Keratinocyte (primary cell): ENCODE measurements at regions not wholly inside any gene's neighbourhood (a gene's known extent, or its start where the extent isn't known, plus 50 kb on each side); places are given as distances from the start of the nearest gene placed in this dataset.
A peak's percentile ranks its signal among the peaks of the same experiment; 100 is the strongest.

ENCODE experiments used
- DNase-seq: peaks from one replicate; pipeline ENCODE4 v3.0.0-alpha.2; 2011; ENCODE audit warnings: low read depth, missing footprints, low spot score
- FAIRE-seq: peaks from 2 replicates; lab custom pipeline; 2011; peaks lifted over from hg19 to GRCh38; lab: Jason Lieb, UNC
- H2AFZ ChIP-seq: 2 replicates; pipeline ENCODE4 v1.6.0; 2012; ENCODE audit warnings: low read length, control low read depth, inconsistent platforms; ENCODE audit not compliant: control insufficient read depth
- H3K27ac ChIP-seq: 2 replicates; pipeline ENCODE4 v1.5.1; 2011; ENCODE audit warnings: low read length; ENCODE audit not compliant: control insufficient read depth, insufficient read depth
- H3K27me3 ChIP-seq: 3 replicates; pipeline ENCODE4 v1.6.0; 2011; ENCODE audit warnings: low read length; ENCODE audit not compliant: control insufficient read depth, insufficient read depth; ENCODE audit errors: extremely low read depth
- H3K36me3 ChIP-seq, 2 experiments: 2 replicates in 1 of 2; 3 replicates in 1 of 2; pipeline ENCODE4 v1.5.1; 2011; ENCODE audit warnings: low read length in 2 of 2, mild to moderate bottlenecking in 1 of 2; ENCODE audit not compliant: control insufficient read depth in 2 of 2, insufficient read depth in 2 of 2; ENCODE audit errors: extremely low read depth in 1 of 2
- H3K4me1 ChIP-seq: 3 replicates; pipeline ENCODE4 v1.5.1; 2011; ENCODE audit warnings: low read length; ENCODE audit not compliant: control insufficient read depth, insufficient read depth; ENCODE audit errors: extremely low read depth
- H3K4me2 ChIP-seq: 3 replicates; pipeline ENCODE4 v1.6.0; 2011; ENCODE audit warnings: low read depth, low read length; ENCODE audit not compliant: control insufficient read depth, insufficient read depth; ENCODE audit errors: extremely low read depth
- H3K4me3 ChIP-seq, 3 experiments: fragments of 200-600 bp in 1 of 3; sonication (generic) in 1 of 3; 2 replicates in 2 of 3; 3 replicates in 1 of 3; pipeline ENCODE4 v1.5.1; 2011 to 2016; ENCODE audit warnings: low read length in 3 of 3, mild to moderate bottlenecking in 3 of 3, control low read depth in 2 of 3, inconsistent platforms in 1 of 3, low read depth in 1 of 3, mixed read lengths in 1 of 3, mixed run types in 1 of 3, moderate library complexity in 1 of 3; ENCODE audit not compliant: control insufficient read depth in 2 of 3, insufficient read depth in 2 of 3; ENCODE audit errors: extremely low read depth in 1 of 3
- H3K79me2 ChIP-seq: 2 replicates; pipeline ENCODE4 v1.6.0; 2012; ENCODE audit warnings: low read length; ENCODE audit not compliant: control insufficient read depth, insufficient read depth
- H3K9ac ChIP-seq: 3 replicates; pipeline ENCODE4 v1.6.0; 2011; ENCODE audit warnings: low read length; ENCODE audit not compliant: control insufficient read depth, insufficient read depth; ENCODE audit errors: extremely low read depth
- H3K9me1 ChIP-seq: 3 replicates; pipeline ENCODE4 v1.6.0; 2011; ENCODE audit warnings: low read length; ENCODE audit not compliant: control insufficient read depth, insufficient read depth; ENCODE audit errors: extremely low read depth
- H3K9me3 ChIP-seq: 2 replicates; pipeline ENCODE4 v1.5.1; 2012; ENCODE audit warnings: low read depth, low read length; ENCODE audit not compliant: control insufficient read depth
- H4K20me1 ChIP-seq: 3 replicates; pipeline ENCODE4 v1.6.0; 2011; ENCODE audit warnings: low read length; ENCODE audit not compliant: control insufficient read depth, insufficient read depth; ENCODE audit errors: extremely low read depth
- CTCF ChIP-seq, 3 experiments: IDR thresholded peaks in 1 of 3; conservative IDR thresholded peaks in 1 of 3; optimal IDR thresholded peaks in 1 of 3; 2 replicates in 2 of 3; 3 replicates in 1 of 3; pipeline versions ENCODE3 to v1.5.1; 2011; ENCODE audit warnings: low read length in 3 of 3, mild to moderate bottlenecking in 3 of 3, moderate library complexity in 2 of 3, control low read depth in 1 of 3, inconsistent platforms in 1 of 3; ENCODE audit not compliant: insufficient read depth in 2 of 3; ENCODE audit errors: extremely low read depth in 1 of 3
- EZH2 ChIP-seq: IDR thresholded peaks from one replicate; pipeline ENCODE4 v1.6.1; 2012; ENCODE audit warnings: inconsistent platforms, mild to moderate bottlenecking, low read length, moderate library complexity
- dilution Hi-C: fragments of 300-500 bp; cut with MboI; formaldehyde crosslinking; loops from one replicate; pipeline ENCODE4 v1.7.0; 2020; ENCODE audit warnings: low sequenced_read_pairs; ENCODE audit not compliant: extremely low pct_ligation_motif_present

GRCh38 chr3:59388555-59389270, 338.9 kb upstream of the CFAP20DC start:
- dilution Hi-C loops, result no loop called here
- FAIRE-seq (peak; percentile 89), DNase-seq (peak; percentile 4)
- Histone ChIP-seq H3K4me1 (peaks cover 9% of the 10 kb centered on the region), H3K9me3 (no peaks in the 10 kb centered on the region), H3K4me3 (no peak overlapping the region), H3K9me1 (no peaks in the 10 kb centered on the region), H3K27ac (no peak overlapping the region), H3K79me2 (no peaks in the 10 kb centered on the region), H3K9ac (no peak overlapping the region), H3K27me3 (no peaks in the 10 kb centered on the region), H4K20me1 (no peaks in the 10 kb centered on the region), H3K36me3 (no peaks in the 10 kb centered on the region), H2AFZ (peak overlapping the region; percentile 59), H3K4me2 (peak overlapping the region; percentile 29)
- TF ChIP-seq CTCF (optimal IDR thresholded peaks at IDR 0.05 in 1 of 3, IDR thresholded peaks at IDR 0.05 in 1 of 3, conservative IDR thresholded peaks at IDR 0.05 in 1 of 3; ENCODE audit: extremely low read depth in 1 of 3, insufficient read depth in 2 of 3, low read length in 3 of 3) (no peak), EZH2 (no peak)

- H3K4me1 ChIP-seq, result peaks cover 9% of the 10 kb centered on the region
- H3K4me3 ChIP-seq, result no peak overlapping the region
- no peaks in the 10 kb centered on the region for H3K36me3 ChIP-seq
- DNase-seq (no peak), FAIRE-seq (no peak)
- H4K20me1 ChIP-seq, result no peaks in the 10 kb centered on the region
- dilution Hi-C loops, result no loop called here
- no peak overlapping the region for H2AFZ ChIP-seq
- no peak overlapping the region for H3K27ac ChIP-seq
- TF ChIP-seq CTCF (optimal IDR thresholded peaks at IDR 0.05 in 1 of 3, IDR thresholded peaks at IDR 0.05 in 1 of 3, conservative IDR thresholded peaks at IDR 0.05 in 1 of 3; ENCODE audit: extremely low read depth in 1 of 3, insufficient read depth in 2 of 3, low read length in 3 of 3), result no peak
- no peak for TF ChIP-seq EZH2
- no peak overlapping the region for H3K4me2 ChIP-seq
- no peak overlapping the region for H3K9ac ChIP-seq
- no peaks in the 10 kb centered on the region for H3K27me3 ChIP-seq
- no peaks in the 10 kb centered on the region for H3K9me1 ChIP-seq
- no peaks in the 10 kb centered on the region for H3K79me2 ChIP-seq
- no peaks in the 10 kb centered on the region for H3K9me3 ChIP-seq
Observed at GRCh38 chr3:59386165-59386564, 336.3 kb upstream of the CFAP20DC start.
